Progenitor cell of endocrine pancreas (in vitro differentiated cells): ENCODE measurements at regions not wholly inside any gene's neighbourhood (a gene's known extent, or its start where the extent isn't known, plus 50 kb on each side); places are given as distances from the start of the nearest gene placed in this dataset.

Experiments used
- DNase-seq: peaks from one replicate; pipeline ENCODE4 v3.0.0; 2021; ENCODE audit warnings: low spot score; ENCODE audit not compliant: unreplicated experiment
- H3K27ac Mint-ChIP-seq: 2 replicates; pipeline ENCODE4 v1.8.0; 2021; ENCODE audit warnings: mild to moderate bottlenecking, moderate library complexity, mixed read lengths
- H3K27me3 Mint-ChIP-seq: 2 replicates; pipeline ENCODE4 v1.8.0; 2021; ENCODE audit warnings: mixed read lengths
- H3K36me3 Mint-ChIP-seq: 2 replicates; pipeline ENCODE4 v1.8.0; 2022; ENCODE audit warnings: mixed read lengths; ENCODE audit not compliant: insufficient read depth
- H3K4me1 Mint-ChIP-seq: 2 replicates; pipeline ENCODE4 v1.8.0; 2021; ENCODE audit warnings: low read depth, mixed read lengths
- H3K4me3 Mint-ChIP-seq: 2 replicates; pipeline ENCODE4 v1.8.0; 2021; ENCODE audit warnings: low read depth, mild to moderate bottlenecking, moderate library complexity, mixed read lengths
- H3K9me3 Mint-ChIP-seq: 2 replicates; pipeline ENCODE4 v1.8.0; 2021; ENCODE audit warnings: low read depth, mixed read lengths
- CTCF ChIP-seq: fragments of 200-600 bp; sonication (generic); IDR thresholded peaks from one replicate; pipeline ENCODE4 v1.5.0; 2021; ENCODE audit warnings: antibody characterized with exemption, mild to moderate bottlenecking; ENCODE audit not compliant: unreplicated experiment

GRCh38 chr7:37526623-37527022 is 78.0 kb upstream of the ELMO1 start:
- no peaks in the 10 kb centered on the region for H3K36me3 Mint-ChIP-seq
- no peaks in the 10 kb centered on the region for H3K27me3 Mint-ChIP-seq
- DNase-seq, result no peak
- H3K9me3 Mint-ChIP-seq, result no peaks in the 10 kb centered on the region
- TF ChIP-seq CTCF, result no peak
- H3K4me3 Mint-ChIP-seq, result no peak overlapping the region
- no peak overlapping the region for H3K27ac Mint-ChIP-seq
- peaks cover 1% of the 10 kb centered on the region for H3K4me1 Mint-ChIP-seq

- no peaks in the 10 kb centered on the region for H3K9me3 Mint-ChIP-seq
- H3K4me1 Mint-ChIP-seq, result peaks cover 1% of the 10 kb centered on the region
- no peak overlapping the region for H3K4me3 Mint-ChIP-seq
- H3K36me3 Mint-ChIP-seq, result no peaks in the 10 kb centered on the region
- no peak for TF ChIP-seq CTCF
- no peaks in the 10 kb centered on the region for H3K27me3 Mint-ChIP-seq
- DNase-seq, result no peak
- no peak overlapping the region for H3K27ac Mint-ChIP-seq
Measured at GRCh38 chr7:37527109-37527508, 78.4 kb upstream of the ELMO1 start.

GRCh38 chr7:37531225-37531624 is 82.6 kb upstream of the ELMO1 start:
- H3K4me3 Mint-ChIP-seq, result no peak overlapping the region

GRCh38 chr7:37532636-37533035 is 84.0 kb upstream of the ELMO1 start:
- no peaks in the 10 kb centered on the region for H3K36me3 Mint-ChIP-seq
- no peak for TF ChIP-seq CTCF
- peaks cover 5% of the 10 kb centered on the region for H3K4me1 Mint-ChIP-seq
- peaks cover 5% of the 10 kb centered on the region for H3K9me3 Mint-ChIP-seq
- no peak for DNase-seq
- H3K27ac Mint-ChIP-seq, result no peak overlapping the region
- H3K27me3 Mint-ChIP-seq, result no peaks in the 10 kb centered on the region
- H3K4me3 Mint-ChIP-seq, result no peak overlapping the region

More at GRCh38 chr7:37531225-37531624, 82.6 kb upstream of the ELMO1 start:
- Mint-ChIP-seq H3K27ac (no peak overlapping the region), H3K27me3 (no peaks in the 10 kb centered on the region), H3K4me1 (peaks cover 7% of the 10 kb centered on the region), H3K9me3 (peaks cover 5% of the 10 kb centered on the region), H3K36me3 (no peaks in the 10 kb centered on the region)
- no peak for TF ChIP-seq CTCF
- no peak for DNase-seq

GRCh38 chr7:37534893-37535610 is 86.4 kb upstream of the ELMO1 start:
- no peak overlapping the region for H3K27ac Mint-ChIP-seq
- no peaks in the 10 kb centered on the region for H3K36me3 Mint-ChIP-seq
- H3K4me1 Mint-ChIP-seq, result peaks cover 5% of the 10 kb centered on the region
- TF ChIP-seq CTCF, result no peak
- no peak for DNase-seq
- H3K9me3 Mint-ChIP-seq, result peaks cover 5% of the 10 kb centered on the region
- no peak overlapping the region for H3K4me3 Mint-ChIP-seq
- H3K27me3 Mint-ChIP-seq, result no peaks in the 10 kb centered on the region
